HEK293 (cell line): ENCODE measurements at regions not wholly inside any gene's neighbourhood (a gene's known extent, or its start where the extent isn't known, plus 50 kb on each side); places are given as distances from the start of the nearest gene placed in this dataset.

Source experiments
- CTCF ChIA-PET: fragments of 350-600 bp; formaldehyde crosslinking; extraction: SDS; loops from one replicate; lab custom pipeline; 2021; ENCODE audit warnings: antibody characterized with exemption; lab: Yijun Ruan, JAX
- POLR2A ChIA-PET: fragments of 300-600 bp; formaldehyde crosslinking; extraction: SDS; loops from one replicate; lab custom pipeline; 2020; ENCODE audit warnings: antibody characterized with exemption, inconsistent platforms; lab: Yijun Ruan, JAX
- H3K27ac ChIP-seq: fragments of 200-500 bp; sonication (Bioruptor generic); 2 replicates; pipeline ENCODE4 v1.5.1; 2014; ENCODE audit warnings: low read depth, low read length, control low read depth, inconsistent platforms; ENCODE audit errors: extremely low read depth
- H3K36me3 ChIP-seq, 2 experiments: fragments of 200-500 bp in 1 of 2; sonication (Bioruptor generic) in 1 of 2; 1 replicate in 1 of 2; 2 replicates in 1 of 2; pipeline ENCODE4 v1.5.1; 2014 to 2017; ENCODE audit warnings: inconsistent platforms in 2 of 2, low read length in 2 of 2; ENCODE audit not compliant: control insufficient read depth in 2 of 2, insufficient read depth in 1 of 2
- H3K4me1 ChIP-seq: fragments of 200-500 bp; sonication (Bioruptor generic); 2 replicates; pipeline ENCODE4 v1.5.1; 2014; ENCODE audit warnings: mild to moderate bottlenecking, low read length, inconsistent platforms; ENCODE audit not compliant: control insufficient read depth, insufficient read depth
- H3K4me3 ChIP-seq: 2 replicates; pipeline ENCODE4 v1.5.1; 2011; ENCODE audit warnings: low read depth, mild to moderate bottlenecking, control low read depth, low read length, moderate library complexity
- H3K9me3 ChIP-seq: fragments of 200-500 bp; sonication (Bioruptor generic); 2 replicates; pipeline ENCODE4 v1.5.1; 2014; ENCODE audit warnings: low read depth, low read length, inconsistent platforms; ENCODE audit not compliant: control insufficient read depth, insufficient read depth
- BCL11B ChIP-seq: fragments of 450-650 bp; formaldehyde crosslinking; IDR thresholded peaks from 2 replicates; pipeline ENCODE4 v1.5.1; 2016; ENCODE audit warnings: low read depth, missing biosample characterization, missing genetic modification characterization
- MYNN ChIP-seq: fragments of 450-650 bp; formaldehyde crosslinking; IDR thresholded peaks from 2 replicates; pipeline ENCODE4 v1.5.1; 2016; ENCODE audit warnings: missing biosample characterization, missing genetic modification characterization, borderline replicate concordance
- YY1 ChIP-seq: fragments of 450-650 bp; formaldehyde crosslinking; IDR thresholded peaks from 2 replicates; pipeline ENCODE4 v1.5.1; 2018; ENCODE audit warnings: missing biosample characterization, missing genetic modification characterization
- ZEB2 ChIP-seq: fragments of 450-650 bp; formaldehyde crosslinking; IDR thresholded peaks from 2 replicates; pipeline ENCODE4 v1.5.1; 2016; ENCODE audit warnings: missing biosample characterization, missing genetic modification characterization
- ZFP3 ChIP-seq: fragments of 450-650 bp; formaldehyde crosslinking; IDR thresholded peaks from 2 replicates; pipeline ENCODE4 v1.5.1; 2016; ENCODE audit warnings: low read depth, missing biosample characterization, missing genetic modification characterization
- ZFP37 ChIP-seq: fragments of 450-650 bp; formaldehyde crosslinking; IDR thresholded peaks from 2 replicates; pipeline ENCODE4 v1.5.1; 2016; ENCODE audit warnings: missing biosample characterization, missing genetic modification characterization
- ZFP69B ChIP-seq: fragments of 450-650 bp; formaldehyde crosslinking; IDR thresholded peaks from 2 replicates; pipeline ENCODE4 v1.5.1; 2016; ENCODE audit warnings: missing biosample characterization, missing genetic modification characterization
- ZNF133 ChIP-seq: fragments of 450-650 bp; formaldehyde crosslinking; IDR thresholded peaks from 2 replicates; pipeline ENCODE4 v1.5.1; 2016; ENCODE audit warnings: missing biosample characterization, missing genetic modification characterization
- ZNF148 ChIP-seq: fragments of 450-650 bp; formaldehyde crosslinking; IDR thresholded peaks from 2 replicates; pipeline ENCODE4 v1.5.0; 2017; ENCODE audit warnings: missing biosample characterization, missing genetic modification characterization, borderline replicate concordance
- ZNF175 ChIP-seq: fragments of 450-650 bp; formaldehyde crosslinking; IDR thresholded peaks from 2 replicates; pipeline ENCODE4 v1.5.1; 2016; ENCODE audit warnings: missing biosample characterization, missing genetic modification characterization
- ZNF18 ChIP-seq: fragments of 450-650 bp; formaldehyde crosslinking; IDR thresholded peaks from 2 replicates; pipeline ENCODE4 v1.5.1; 2016; ENCODE audit warnings: missing biosample characterization, missing genetic modification characterization
- ZNF280C ChIP-seq: fragments of 450-650 bp; formaldehyde crosslinking; IDR thresholded peaks from 2 replicates; pipeline ENCODE4 v1.5.1; 2016; ENCODE audit warnings: missing biosample characterization, missing genetic modification characterization
- ZNF529 ChIP-seq: fragments of 450-650 bp; formaldehyde crosslinking; IDR thresholded peaks from 2 replicates; pipeline ENCODE4 v1.5.1; 2017; ENCODE audit warnings: missing genetic modification characterization, missing biosample characterization; ENCODE audit not compliant: insufficient replicate concordance
- ZNF560 ChIP-seq: fragments of 450-650 bp; formaldehyde crosslinking; IDR thresholded peaks from 2 replicates; pipeline ENCODE4 v1.5.1; 2017; ENCODE audit warnings: missing biosample characterization, missing genetic modification characterization, borderline replicate concordance
- ZNF580 ChIP-seq: fragments of 450-650 bp; formaldehyde crosslinking; IDR thresholded peaks from 2 replicates; pipeline ENCODE4 v1.5.1; 2016; ENCODE audit warnings: missing biosample characterization, missing genetic modification characterization
- ZNF621 ChIP-seq: fragments of 450-650 bp; formaldehyde crosslinking; IDR thresholded peaks from 2 replicates; pipeline ENCODE4 v1.5.1; 2017; ENCODE audit warnings: missing biosample characterization, missing genetic modification characterization
- ZNF624 ChIP-seq: fragments of 450-650 bp; formaldehyde crosslinking; IDR thresholded peaks from 2 replicates; pipeline ENCODE4 v1.5.1; 2017; ENCODE audit warnings: missing biosample characterization, missing genetic modification characterization
- ZNF626 ChIP-seq: fragments of 450-650 bp; sonication (Bioruptor Pico); formaldehyde crosslinking; IDR thresholded peaks from 2 replicates; pipeline ENCODE4 v1.5.1; 2018; ENCODE audit warnings: missing biosample characterization, missing genetic modification characterization, inconsistent platforms
- ZNF670 ChIP-seq: fragments of 450-650 bp; formaldehyde crosslinking; IDR thresholded peaks from 2 replicates; pipeline ENCODE4 v1.5.1; 2016; ENCODE audit warnings: missing biosample characterization, missing genetic modification characterization, low read depth
- ZNF776 ChIP-seq: fragments of 450-650 bp; formaldehyde crosslinking; IDR thresholded peaks from 2 replicates; pipeline ENCODE4 v1.5.0; 2017; ENCODE audit warnings: missing biosample characterization, missing genetic modification characterization, borderline replicate concordance

DNA sequence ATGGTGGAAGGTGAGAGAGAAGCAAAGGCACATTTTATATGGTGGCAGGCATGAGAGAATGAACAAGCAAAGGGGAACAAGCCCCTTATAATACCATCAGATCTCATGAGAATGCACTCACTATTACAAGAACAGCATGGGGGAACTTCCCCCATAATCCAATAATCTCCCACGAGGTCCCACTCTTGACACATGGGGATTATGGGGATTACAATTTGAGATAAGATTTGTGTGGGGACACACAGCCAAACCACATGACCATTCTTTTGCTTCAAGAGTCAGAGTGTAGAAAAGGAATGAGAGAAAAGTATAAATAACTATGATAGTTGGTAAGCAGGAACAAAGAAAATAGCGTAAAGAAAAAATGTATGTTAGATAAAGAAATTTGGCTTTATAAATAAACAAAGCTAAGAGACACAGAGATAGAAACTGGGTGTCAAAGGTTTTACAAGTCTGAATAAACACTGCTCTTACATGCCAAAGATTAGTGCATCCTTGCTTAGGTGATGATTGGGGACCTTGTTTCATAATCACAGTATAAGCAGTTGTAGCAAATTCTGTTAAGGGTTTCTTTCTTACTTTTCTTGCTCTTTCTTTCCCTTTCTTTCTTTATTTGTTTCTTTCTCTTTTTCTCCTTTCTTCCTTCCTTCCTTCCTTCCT, 91.9 kb upstream of the PAPPA start:
- H3K4me1 ChIP-seq, result no peaks in the 10 kb centered on the region
- no peaks in the 10 kb centered on the region for H3K36me3 ChIP-seq
- TF ChIP-seq ZNF529 (tag by site-specific recombination) (no peak), ZFP37 (tag by site-specific recombination) (no peak), ZNF280C (tag by site-specific recombination) (no peak), ZNF580 (tag by site-specific recombination) (no peak), YY1 (no peak), ZNF148 (no peak), ZNF776 (tag by site-specific recombination) (no peak), ZNF626 (tag by site-specific recombination) (no peak), ZNF670 (tag by site-specific recombination) (no peak)
- H3K9me3 ChIP-seq, result no peaks in the 10 kb centered on the region
- H3K4me3 ChIP-seq, result no peak overlapping the region
- H3K27ac ChIP-seq, result no peak overlapping the region
- ChIA-PET POLR2A (no interaction called here), CTCF (no interaction called here)

GRCh38 chr9:116062206-116062550, 91.4 kb upstream of the PAPPA start:
- H3K4me1 ChIP-seq, result no peaks in the 10 kb centered on the region
- no peak overlapping the region for H3K4me3 ChIP-seq
- ChIA-PET CTCF (no interaction called here), POLR2A (no interaction called here)
- no peaks in the 10 kb centered on the region for H3K36me3 ChIP-seq
- no peaks in the 10 kb centered on the region for H3K9me3 ChIP-seq
- no peak overlapping the region for H3K27ac ChIP-seq
- no peak for TF ChIP-seq ZFP69B
- no peak for TF ChIP-seq ZNF18 (tag by site-specific recombination)
- TF ChIP-seq ZNF621 (tag by site-specific recombination), result no peak
- no peak for TF ChIP-seq ZNF133 (tag by site-specific recombination)
- TF ChIP-seq BCL11B (tag by site-specific recombination), result no peak
- TF ChIP-seq ZNF560, result no peak
- no peak for TF ChIP-seq ZNF175
- no peak for TF ChIP-seq ZEB2 (tag by site-specific recombination)
- no peak for TF ChIP-seq ZNF624 (tag by site-specific recombination)
- no peak for TF ChIP-seq MYNN (tag by site-specific recombination)
- no peak for TF ChIP-seq ZFP3 (tag by site-specific recombination)
